K562 (cell line): ENCODE measurements at regions not wholly inside any gene's neighbourhood (a gene's known extent, or its start where the extent isn't known, plus 50 kb on each side); places are given as distances from the start of the nearest gene placed in this dataset.

Experiments used
- ATAC-seq: fragments of 200-7000 bp; cut with Tn5 transposase; 3 replicates; pipeline ENCODE4 v1.9.1; 2020; ENCODE audit warnings: moderate library complexity
- BruUV-seq: library from RNA; stranded (reverse); fragments of 400-500 nt; replicated peaks from 2 replicates; lab custom pipeline; 2021; lab: Mats Ljungman, UMichigan
- CTCF ChIA-PET: fragments of 300-600 bp; formaldehyde crosslinking; extraction: SDS; loops from one replicate; lab custom pipeline; 2021; ENCODE audit warnings: low intra/inter-chr PET ratio; lab: Yijun Ruan, JAX
- POLR2A ChIA-PET: fragments of 300-600, 350-650 bp; sonication (Branson Sonifier 250); formaldehyde crosslinking; extraction: SDS; loops from one replicate; lab custom pipeline; 2021; ENCODE audit warnings: antibody characterized with exemption, inconsistent platforms; lab: Yijun Ruan, JAX
- DNase-seq, 4 experiments: peaks; one replicate each; pipeline versions ENCODE4 v3.0.0 to v3.0.0-alpha.2; 2011 to 2018; ENCODE audit warnings: low spot score in 3 of 4, mixed read lengths in 3 of 4; ENCODE audit errors: extremely low read depth in 1 of 4
- FAIRE-seq: peaks from 2 replicates; lab custom pipeline; 2011; peaks lifted over from hg19 to GRCh38; lab: Jason Lieb, UNC
- H2AFZ ChIP-seq: 2 replicates; pipeline ENCODE4 v1.6.0; 2011; ENCODE audit warnings: low read depth, low read length, control low read depth, inconsistent platforms
- H3K27ac ChIP-seq: fragments of 200-600 bp; 3 replicates; pipeline ENCODE4 v1.8.0; 2011; ENCODE audit warnings: low read depth, mild to moderate bottlenecking, control low read depth, inconsistent platforms, low read length, moderate library complexity, mixed read lengths; ENCODE audit errors: extremely low read depth
- H3K27me3 ChIP-seq, 2 experiments: fragments of 300-600 bp in 1 of 2; 2 replicates in 1 of 2; 3 replicates in 1 of 2; pipeline versions ENCODE4 v1.6.0 to v1.8.0; 2011; ENCODE audit warnings: inconsistent platforms in 2 of 2, low read length in 2 of 2, mild to moderate bottlenecking in 1 of 2, mixed read lengths in 1 of 2, moderate library complexity in 1 of 2; ENCODE audit not compliant: control insufficient read depth in 2 of 2, insufficient read depth in 2 of 2
- H3K36me3 ChIP-seq: fragments of 300-600 bp; 3 replicates; pipeline ENCODE4 v1.8.0; 2011; ENCODE audit warnings: mild to moderate bottlenecking, low read length, inconsistent platforms; ENCODE audit not compliant: control insufficient read depth, insufficient read depth
- H3K4me1 ChIP-seq, 2 experiments: fragments of 200-600 bp in 1 of 2; replicated peaks in 1 of 2; 2 replicates in 1 of 2; 3 replicates in 1 of 2; pipeline versions ENCODE4 v1.5.1 to v1.8.0; 2011; ENCODE audit warnings: inconsistent platforms in 2 of 2, low read length in 2 of 2, mild to moderate bottlenecking in 1 of 2, mixed read lengths in 1 of 2, moderate library complexity in 1 of 2; ENCODE audit not compliant: control insufficient read depth in 2 of 2, insufficient read depth in 2 of 2
- H3K4me2 ChIP-seq: 2 replicates; pipeline ENCODE4 v1.6.1; 2011; ENCODE audit warnings: low read length, control low read depth, inconsistent platforms, mixed read lengths; ENCODE audit not compliant: insufficient read depth
- H3K4me3 ChIP-seq: fragments of 200-600 bp; sonication (generic), shearing (Covaris generic); 2 replicates; pipeline ENCODE4 v1.5.1; 2016; ENCODE audit warnings: control low read depth, inconsistent platforms
- H3K79me2 ChIP-seq: fragments of 200-600 bp; 3 replicates; pipeline ENCODE4 v1.8.0; 2011; ENCODE audit warnings: low read length, inconsistent platforms; ENCODE audit not compliant: control insufficient read depth, insufficient read depth
- H3K9ac ChIP-seq, 2 experiments: 2 replicates each; pipeline versions ENCODE4 v1.6.0 to v1.6.1; 2011; ENCODE audit warnings: low read depth in 2 of 2, low read length in 2 of 2, control low read depth in 1 of 2, inconsistent platforms in 1 of 2, mild to moderate bottlenecking in 1 of 2, mixed read lengths in 1 of 2; ENCODE audit not compliant: insufficient read depth in 1 of 2
- H3K9me1 ChIP-seq: one replicate; pipeline ENCODE4 v1.6.0; 2011; ENCODE audit warnings: inconsistent platforms, mild to moderate bottlenecking, low read length, moderate library complexity; ENCODE audit not compliant: control insufficient read depth, insufficient read depth
- H3K9me3 ChIP-seq: replicated peaks from 2 replicates; pipeline ENCODE4 v1.5.1; 2011; ENCODE audit warnings: low read depth, low read length, inconsistent platforms; ENCODE audit not compliant: control insufficient read depth, insufficient read depth
- H4K20me1 ChIP-seq: replicated peaks from 2 replicates; pipeline ENCODE4 v1.6.1; 2011; ENCODE audit warnings: low read length, inconsistent platforms, mixed read lengths; ENCODE audit not compliant: control insufficient read depth, insufficient read depth
- BRCA1 ChIP-seq, 2 experiments: fragments of 450-650 bp in 1 of 2; sonication (generic) in 1 of 2; formaldehyde crosslinking in 1 of 2; IDR thresholded peaks; 2 replicates each; pipeline versions ENCODE4 v1.5.0 to v1.6.1; 2017 to 2020; ENCODE audit warnings: mild to moderate bottlenecking in 1 of 2, missing genetic modification reagents in 1 of 2
- DIDO1 ChIP-seq: fragments of 450-650 bp; IDR thresholded peaks from 2 replicates; pipeline ENCODE4 v1.6.1; 2016; ENCODE audit warnings: low read depth, missing biosample characterization, missing genetic modification characterization
- E2F1 ChIP-seq: sonication (generic); formaldehyde crosslinking; IDR thresholded peaks from 2 replicates; pipeline ENCODE4 v1.8.1; 2023; ENCODE audit warnings: mild to moderate bottlenecking, missing genetic modification reagents, moderate library complexity
- ERF ChIP-seq: fragments of 450-650 bp; formaldehyde crosslinking; IDR thresholded peaks from 2 replicates; pipeline ENCODE4 v1.4.0; 2020; ENCODE audit warnings: mild to moderate bottlenecking, mixed read lengths
- HCFC1 ChIP-seq: IDR thresholded peaks from 2 replicates; pipeline ENCODE4 v1.6.1; 2012; ENCODE audit warnings: low read depth, low read length, improper control_type of control experiment
- MECOM ChIP-seq: fragments of 250-450 bp; sonication (Bioruptor Pico); IDR thresholded peaks from 2 replicates; pipeline ENCODE4 v1.8.0; 2022; ENCODE audit warnings: inconsistent platforms
- MXI1 ChIP-seq: IDR thresholded peaks from 2 replicates; pipeline ENCODE4 v1.6.1; 2011; ENCODE audit warnings: low read depth, mild to moderate bottlenecking, improper control_type of control experiment, low read length
- NR2F6 ChIP-seq: fragments of 450-650 bp; formaldehyde crosslinking; IDR thresholded peaks from 2 replicates; pipeline ENCODE4 v1.4.0; 2020; ENCODE audit warnings: mild to moderate bottlenecking
- NRF1 ChIP-seq, 2 experiments: fragments of 450-650 bp; IDR thresholded peaks in 1 of 2; conservative IDR thresholded peaks in 1 of 2; 2 replicates each; pipeline ENCODE4 v1.6.1; 2014; ENCODE audit warnings: mild to moderate bottlenecking in 2 of 2
- PHF21A ChIP-seq: fragments of 450-650 bp; IDR thresholded peaks from 2 replicates; pipeline ENCODE4 v1.6.1; 2017; ENCODE audit warnings: low read depth, borderline replicate concordance
- RAD21 ChIP-seq, 2 experiments: fragments of 250-450 bp in 1 of 2; fragments of 450-650 bp in 1 of 2; sonication (Bioruptor Pico) in 1 of 2; formaldehyde crosslinking in 1 of 2; IDR thresholded peaks in 1 of 2; conservative IDR thresholded peaks in 1 of 2; 2 replicates each; pipeline versions ENCODE4 v1.4.0 to v1.8.0; 2020 to 2022; ENCODE audit warnings: mild to moderate bottlenecking in 2 of 2, moderate library complexity in 1 of 2
- SREBF1 ChIP-seq: fragments of 150-350 bp; IDR thresholded peaks from 2 replicates; pipeline ENCODE4 v1.6.1; 2014; ENCODE audit warnings: antibody characterized with exemption, low read depth, low read length, borderline replicate concordance
- ZNF134 ChIP-seq: fragments of 250-450 bp; sonication (Bioruptor Pico); conservative IDR thresholded peaks from 2 replicates; pipeline ENCODE4 v1.4.0; 2020
- WGBS: fragments of 100-300 bp; shearing (Covaris generic); methylation state at CpG from one replicate; pipeline ENCODE4 v1.1.6; 2016; ENCODE audit warnings: low coverage, mixed read lengths; ENCODE audit not compliant: insufficient coverage; ENCODE audit errors: missing lambda C conversion rate; 5-methylcytosine and 5-hydroxymethylcytosine counted together
- in situ Hi-C: fragments of 300-500 bp; cut with MboI; formaldehyde crosslinking; loops from 4 replicates; pipeline ENCODE4 v1.15.0; 2018; ENCODE audit warnings: inconsistent platforms, mixed read lengths
- intact Hi-C: fragments of 100-400 bp; cut with micrococcal nuclease; formaldehyde crosslinking; loops from 2 replicates; pipeline ENCODE4 v1.14.2; 2022
- TF ChIP-seq, protein P1 (sequence below), 2 experiments: fragments of 450-650 bp; conservative IDR thresholded peaks; 2 replicates each; pipeline ENCODE4 v1.6.1; 2017; ENCODE audit warnings: mild to moderate bottlenecking in 2 of 2, moderate library complexity in 2 of 2

DNA sequence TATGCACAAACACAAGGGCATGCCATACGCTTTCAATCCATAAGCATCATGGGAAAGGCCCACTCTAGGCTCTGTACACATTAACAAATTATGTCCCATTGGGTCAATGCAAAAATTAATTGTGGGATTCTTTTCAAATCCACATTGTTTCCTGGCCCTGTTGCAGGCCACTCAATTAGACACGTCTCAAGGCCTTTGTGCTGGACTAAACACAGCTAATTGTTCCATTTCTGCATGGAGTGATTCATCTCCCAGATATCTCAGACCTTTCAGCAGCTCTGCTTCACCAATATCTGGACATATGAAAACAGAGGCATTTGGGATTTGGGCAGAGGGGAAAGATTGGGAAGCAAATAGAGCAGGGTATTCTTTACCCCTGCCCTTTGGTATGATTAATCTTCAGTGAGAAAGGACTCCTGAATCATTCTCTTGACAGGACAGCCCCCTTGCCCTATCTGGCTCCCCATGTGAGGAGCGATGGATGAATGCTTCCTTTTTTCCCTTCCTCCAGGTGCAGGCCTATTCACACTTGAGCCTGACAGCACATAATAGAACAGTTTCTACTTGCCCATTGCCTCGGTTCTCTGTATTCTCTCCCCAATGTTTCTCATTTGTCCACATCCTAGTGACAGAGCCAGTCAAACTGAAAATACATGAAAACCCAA is 547.6 kb downstream of the HAO1 start:
- ChIA-PET CTCF (no interaction called here), POLR2A (no interaction called here)
- no peaks in the 10 kb centered on the region for H3K79me2 ChIP-seq
- no peak overlapping the region for H3K4me2 ChIP-seq
- no peaks in the 10 kb centered on the region for H4K20me1 ChIP-seq
- no peak for FAIRE-seq
- no peaks in the 10 kb centered on the region for H3K27me3 ChIP-seq
- no peaks in the 10 kb centered on the region for H3K36me3 ChIP-seq
- BruUV-seq = no TSS peak
- no peaks in the 10 kb centered on the region; the same call in 1 of the 2 replicates for H3K9me3 ChIP-seq
- H3K9ac ChIP-seq = no peak overlapping the region
- no peak for ATAC-seq
- no peak for DNase-seq
- no peak overlapping the region for H3K27ac ChIP-seq
- no peaks in the 10 kb centered on the region for H3K9me1 ChIP-seq
- no peak overlapping the region for H3K4me3 ChIP-seq
- TF ChIP-seq ZNF134 (CRISPR knock-in tag) (no peak), SREBF1 (no peak), ERF (CRISPR knock-in tag) (no peak)
- H2AFZ ChIP-seq = no peak overlapping the region
- in situ Hi-C loops (no loop called here), intact Hi-C loops (no loop called here)
- no peaks in the 10 kb centered on the region for H3K4me1 ChIP-seq
- 0% methylated on average over 3 of the region's 4 CpGs for WGBS

- Histone ChIP-seq H3K27me3 (no peaks in the 10 kb centered on the region), H3K9me1 (no peaks in the 10 kb centered on the region), H2AFZ (no peak overlapping the region), H3K4me1 (no peaks in the 10 kb centered on the region), H3K9me3 (no peaks in the 10 kb centered on the region; the same call in 1 of the 2 replicates), H3K4me2 (no peak overlapping the region), H3K27ac (no peak overlapping the region), H3K79me2 (no peaks in the 10 kb centered on the region), H4K20me1 (no peaks in the 10 kb centered on the region), H3K9ac (no peak overlapping the region), H3K4me3 (no peak overlapping the region), H3K36me3 (no peaks in the 10 kb centered on the region)
- intact Hi-C loops (no loop called here), in situ Hi-C loops (no loop called here)
- no peak for FAIRE-seq
- 0% methylated on average over 5 of the region's 6 CpGs for WGBS
- no peak for ATAC-seq
- no peak for DNase-seq
- ChIA-PET POLR2A (no interaction called here), CTCF (no interaction called here)
- no TSS peak for BruUV-seq
- TF ChIP-seq E2F1 (CRISPR knock-in tag) = no peak
- TF ChIP-seq MXI1 = no peak
- TF ChIP-seq HCFC1 = no peak
- TF ChIP-seq BRCA1 (IDR thresholded peaks at IDR 0.05) = no peak
- no peak for TF ChIP-seq BRCA1 (CRISPR knock-in tag; IDR thresholded peaks at IDR 0.05)
- TF ChIP-seq DIDO1 (tag) = no peak
- TF ChIP-seq RAD21 (CRISPR knock-in tag; conservative IDR thresholded peaks at IDR 0.05 in 1 of 2, IDR thresholded peaks at IDR 0.05 in 1 of 2) = no peak
- TF ChIP-seq, protein P1, sequence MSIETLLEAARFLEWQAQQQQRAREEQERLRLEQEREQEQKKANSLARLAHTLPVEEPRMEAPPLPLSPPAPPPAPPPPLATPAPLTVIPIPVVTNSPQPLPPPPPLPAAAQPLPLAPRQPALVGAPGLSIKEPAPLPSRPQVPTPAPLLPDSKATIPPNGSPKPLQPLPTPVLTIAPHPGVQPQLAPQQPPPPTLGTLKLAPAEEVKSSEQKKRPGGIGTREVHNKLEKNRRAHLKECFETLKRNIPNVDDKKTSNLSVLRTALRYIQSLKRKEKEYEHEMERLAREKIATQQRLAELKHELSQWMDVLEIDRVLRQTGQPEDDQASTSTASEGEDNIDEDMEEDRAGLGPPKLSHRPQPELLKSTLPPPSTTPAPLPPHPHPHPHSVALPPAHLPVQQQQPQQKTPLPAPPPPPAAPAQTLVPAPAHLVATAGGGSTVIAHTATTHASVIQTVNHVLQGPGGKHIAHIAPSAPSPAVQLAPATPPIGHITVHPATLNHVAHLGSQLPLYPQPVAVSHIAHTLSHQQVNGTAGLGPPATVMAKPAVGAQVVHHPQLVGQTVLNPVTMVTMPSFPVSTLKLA (conservative IDR thresholded peaks at IDR 0.05) = no peak
- TF ChIP-seq PHF21A = no peak
- TF ChIP-seq NRF1 (conservative IDR thresholded peaks at IDR 0.05 in 1 of 2, IDR thresholded peaks at IDR 0.05 in 1 of 2) = no peak
- no peak for TF ChIP-seq NR2F6 (CRISPR knock-in tag)
- TF ChIP-seq MECOM (CRISPR knock-in tag) = no peak
Measured at GRCh38 chr20:7399114-7399513, 541.1 kb downstream of the HAO1 start.
